ENCODE measurements at regions not wholly inside any gene's neighbourhood (a gene's known extent, or its start where the extent isn't known, plus 50 kb on each side); places are given as distances from the start of the nearest gene placed in this dataset.
"Not testable (repeated sequence)": the region's sequence is repeated elsewhere in the genome, so short reads cannot be mapped to it uniquely, and the experiment has no call there.

- H3K4me1 ChIP-seq = no peaks in the 10 kb centered on the region
- ATAC-seq (no peak), DNase-seq (no peak)
- H3K27ac ChIP-seq = no peak overlapping the region
- no peaks in the 10 kb centered on the region for H3K36me3 ChIP-seq
- intact Hi-C loops (cut with DNase I) = no loop called here
- H3K4me3 ChIP-seq = no peak overlapping the region
- H3K27me3 ChIP-seq = no peaks in the 10 kb centered on the region
- 54% methylated on average over 4 of the region's 4 CpGs for WGBS (ENCODE audit: insufficient coverage, low coverage, low lambda C conversion rate, missing lambda C conversion rate)
- no peak for TF ChIP-seq POLR2A (IDR thresholded peaks at IDR 0.05)
- TF ChIP-seq, protein P1, sequence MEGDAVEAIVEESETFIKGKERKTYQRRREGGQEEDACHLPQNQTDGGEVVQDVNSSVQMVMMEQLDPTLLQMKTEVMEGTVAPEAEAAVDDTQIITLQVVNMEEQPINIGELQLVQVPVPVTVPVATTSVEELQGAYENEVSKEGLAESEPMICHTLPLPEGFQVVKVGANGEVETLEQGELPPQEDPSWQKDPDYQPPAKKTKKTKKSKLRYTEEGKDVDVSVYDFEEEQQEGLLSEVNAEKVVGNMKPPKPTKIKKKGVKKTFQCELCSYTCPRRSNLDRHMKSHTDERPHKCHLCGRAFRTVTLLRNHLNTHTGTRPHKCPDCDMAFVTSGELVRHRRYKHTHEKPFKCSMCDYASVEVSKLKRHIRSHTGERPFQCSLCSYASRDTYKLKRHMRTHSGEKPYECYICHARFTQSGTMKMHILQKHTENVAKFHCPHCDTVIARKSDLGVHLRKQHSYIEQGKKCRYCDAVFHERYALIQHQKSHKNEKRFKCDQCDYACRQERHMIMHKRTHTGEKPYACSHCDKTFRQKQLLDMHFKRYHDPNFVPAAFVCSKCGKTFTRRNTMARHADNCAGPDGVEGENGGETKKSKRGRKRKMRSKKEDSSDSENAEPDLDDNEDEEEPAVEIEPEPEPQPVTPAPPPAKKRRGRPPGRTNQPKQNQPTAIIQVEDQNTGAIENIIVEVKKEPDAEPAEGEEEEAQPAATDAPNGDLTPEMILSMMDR (IDR thresholded peaks at IDR 0.05) = no peak
- no peaks in the 10 kb centered on the region for H3K9me3 ChIP-seq
Measured at GRCh38 chr18:5015213-5015612, 181.8 kb downstream of the AKAIN1 start.

GRCh38 chr18:5004031-5004820 is 192.8 kb downstream of the AKAIN1 start:
- H3K27me3 ChIP-seq; H3K4me1 ChIP-seq; H3K9me3 ChIP-seq; H3K36me3 ChIP-seq; H3K27ac ChIP-seq; ATAC-seq; DNase-seq; intact Hi-C loops (cut with DNase I): not testable (repeated sequence)
- WGBS (ENCODE audit: insufficient coverage, low coverage, low lambda C conversion rate, missing lambda C conversion rate) = 16% methylated on average over 7 of the region's 32 CpGs
- H3K4me3 ChIP-seq = peak overlapping the region in 1 of 3 donors; percentile 4

DNA sequence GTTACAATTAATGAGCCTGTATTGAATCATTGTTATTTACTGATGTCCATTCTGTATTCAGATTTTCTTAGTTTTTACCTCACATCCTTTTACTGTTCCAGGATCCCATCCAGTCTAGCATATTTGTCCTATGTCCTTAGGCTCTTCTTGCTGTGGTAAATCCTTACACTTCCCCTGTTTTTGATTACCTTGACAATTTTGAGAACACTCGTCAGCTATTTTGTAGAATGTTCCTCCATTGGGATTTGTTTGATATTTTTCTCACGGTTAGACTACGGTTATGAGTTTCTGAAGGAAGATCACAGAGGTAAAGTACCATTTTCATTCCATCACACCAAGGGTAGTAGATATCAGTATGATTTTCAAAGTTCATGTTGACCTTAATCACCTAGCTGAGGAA is 202.3 kb downstream of the AKAIN1 start:
- no peaks in the 10 kb centered on the region for H3K27me3 ChIP-seq
- TF ChIP-seq, protein P1 (IDR thresholded peaks at IDR 0.05) = no peak
- TF ChIP-seq POLR2A (IDR thresholded peaks at IDR 0.05) = no peak
- no peak overlapping the region for H3K4me3 ChIP-seq
- H3K9me3 ChIP-seq = no peaks in the 10 kb centered on the region
- no peaks in the 10 kb centered on the region for H3K4me1 ChIP-seq
- no peak for ATAC-seq
- H3K36me3 ChIP-seq = no peaks in the 10 kb centered on the region
- intact Hi-C loops (cut with DNase I) = no loop called here
- 68% methylated on average over 3 of the region's 3 CpGs for WGBS (ENCODE audit: insufficient coverage, low coverage, low lambda C conversion rate, missing lambda C conversion rate)
- no peak overlapping the region for H3K27ac ChIP-seq
- no peak for DNase-seq

GRCh38 chr18:4987452-4988405 is 209.3 kb downstream of the AKAIN1 start:
- intact Hi-C loops (cut with DNase I) = no loop called here
- ATAC-seq = peak in 1 of 4 donors; percentile 27
- H3K36me3 ChIP-seq = no peaks in the 10 kb centered on the region
- H3K27ac ChIP-seq = no peak overlapping the region
- no peak for TF ChIP-seq POLR2A (IDR thresholded peaks at IDR 0.05)
- TF ChIP-seq, protein P1 (IDR thresholded peaks at IDR 0.05) = no peak
- no peaks in the 10 kb centered on the region for H3K27me3 ChIP-seq
- DNase-seq = no peak
- no peaks in the 10 kb centered on the region for H3K4me1 ChIP-seq
- 49% methylated on average over 5 of the region's 10 CpGs for WGBS (ENCODE audit: insufficient coverage, low coverage, low lambda C conversion rate, missing lambda C conversion rate)
- H3K9me3 ChIP-seq = no peaks in the 10 kb centered on the region
- H3K4me3 ChIP-seq = no peak overlapping the region

DNA sequence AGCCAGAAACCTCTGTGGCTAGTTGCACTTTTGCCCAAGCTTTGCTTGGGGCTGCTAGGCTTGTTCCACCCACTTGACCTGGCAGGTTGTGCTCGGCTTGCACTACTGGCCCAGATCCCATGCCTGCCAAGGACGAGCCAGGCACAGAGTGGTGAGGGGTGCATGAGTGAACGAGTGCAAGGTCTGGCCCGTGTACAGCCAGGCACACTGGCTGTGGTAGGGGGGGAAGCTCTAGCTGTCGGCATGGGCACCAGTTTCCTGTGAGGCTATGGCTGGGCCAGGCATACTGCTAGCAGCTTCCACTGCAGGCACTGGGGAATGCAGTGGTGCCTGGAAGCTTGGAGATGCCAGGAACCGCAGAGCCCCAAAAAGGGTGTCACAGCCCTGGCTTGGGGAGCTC is 210.4 kb downstream of the AKAIN1 start:
- Histone ChIP-seq H3K27ac (no peak overlapping the region), H3K27me3 (no peaks in the 10 kb centered on the region), H3K36me3 (no peaks in the 10 kb centered on the region), H3K4me3 (no peak overlapping the region), H3K9me3 (no peaks in the 10 kb centered on the region), H3K4me1 (no peaks in the 10 kb centered on the region)
- ATAC-seq = peak in 1 of 4 donors; percentile 44
- TF ChIP-seq, protein P1 (IDR thresholded peaks at IDR 0.05) = no peak
- no peak for TF ChIP-seq POLR2A (IDR thresholded peaks at IDR 0.05)
- intact Hi-C loops (cut with DNase I) = no loop called here
- 38% methylated on average over 4 of the region's 6 CpGs for WGBS (ENCODE audit: insufficient coverage, low coverage, low lambda C conversion rate, missing lambda C conversion rate)
- DNase-seq = no peak
